Stomach (tissue), 8 donors: ENCODE measurements at regions not wholly inside any gene's neighbourhood (a gene's known extent, or its start where the extent isn't known, plus 50 kb on each side); places are given as distances from the start of the nearest gene placed in this dataset.
"Not testable (repeated sequence)": the region's sequence is repeated elsewhere in the genome, so short reads cannot be mapped to it uniquely, and the experiment has no call there.

Source experiments
- DNase-seq, 2 donors: peaks; one replicate each; pipeline versions ENCODE4 v3.0.0 to v3.0.0-alpha.2; 2013 to 2019
- H3K27ac ChIP-seq, 5 donors: fragments of 200-600 bp in 4 of 5; sonication (generic) in 4 of 5; one replicate each; pipeline ENCODE4 v1.5.1; 2013 to 2019; ENCODE audit warnings: mild to moderate bottlenecking in 1 of 5, moderate library complexity in 1 of 5
- H3K27me3 ChIP-seq, 3 donors: fragments of 200-600 bp; sonication (generic); one replicate each; pipeline ENCODE4 v1.5.1; 2017 to 2019; ENCODE audit warnings: mixed run types in 1 of 3
- H3K36me3 ChIP-seq, 4 donors: fragments of 200-600 bp; sonication (generic); 1 replicate in 3 of 4; 2 replicates in 1 of 4; pipeline ENCODE4 v1.5.1; 2016 to 2019
- H3K4me1 ChIP-seq, 4 donors: fragments of 200-600 bp; sonication (generic); one replicate each; pipeline ENCODE4 v1.5.1; 2016 to 2019
- H3K4me3 ChIP-seq, 4 donors: fragments of 200-600 bp; sonication (generic) in 3 of 4; one replicate each; pipeline ENCODE4 v1.5.1; 2016 to 2019; ENCODE audit warnings: mild to moderate bottlenecking in 1 of 4
- H3K9me3 ChIP-seq, 4 donors: fragments of 200-600 bp; sonication (generic); one replicate each; pipeline ENCODE4 v1.5.1; 2016 to 2019
- CTCF ChIP-seq, 7 experiments: fragments of 450-650 bp in 4 of 7; fragments of 200-600 bp in 3 of 7; sonication (generic) in 3 of 7; IDR thresholded peaks; one replicate each; pipeline ENCODE4 v1.5.1; 2016 to 2019; ENCODE audit warnings: antibody characterized with exemption in 7 of 7, control low read depth in 2 of 7, mild to moderate bottlenecking in 1 of 7
- EP300 ChIP-seq: sonication (generic); formaldehyde crosslinking; IDR thresholded peaks from one replicate; pipeline ENCODE4 v1.6.1; 2017; ENCODE audit warnings: antibody characterized with exemption
- POLR2A ChIP-seq, 4 donors: fragments of 450-650 bp; IDR thresholded peaks; one replicate each; pipeline ENCODE4 v1.6.1; 2016; ENCODE audit warnings: antibody characterized with exemption in 4 of 4, control low read depth in 2 of 4, mild to moderate bottlenecking in 1 of 4, moderate library complexity in 1 of 4
- POLR2AphosphoS5 ChIP-seq, 3 donors: sonication (generic); formaldehyde crosslinking; IDR thresholded peaks; one replicate each; pipeline ENCODE4 v1.6.1; 2016; ENCODE audit warnings: antibody characterized with exemption in 3 of 3
- WGBS, 5 donors: extraction: QIAGEN DNeasy Blood & Tissue Kit in 3 of 5; methylation state at CpG; one replicate each; pipeline versions ENCODE4 v1.1.5 to v1.1.7; 2013 to 2018; 5-methylcytosine and 5-hydroxymethylcytosine counted together
- intact Hi-C: fragments of 100-400 bp; cut with DNase I; formaldehyde crosslinking; loops from one replicate; pipeline ENCODE4 v1.15.1; 2023; ENCODE audit warnings: low total_unique reads
- donor health status: healthy with polysubstance abuse.
- donor health status: Bipolar disorder and iron deficiency.
- donor health status: healthy.

GRCh38 chr16:29192329-29193247 lies 207.7 kb downstream of the LAT start:
- WGBS, 5 donors, result 86 to 91% (median 90%) methylated on average over 12 to 17 of the region's 17 CpGs
- DNase-seq, result no peak
- Histone ChIP-seq H3K27ac (no peak overlapping the region), H3K9me3 (no peaks in the 10 kb centered on the region), H3K27me3 (no peaks in the 10 kb centered on the region), H3K36me3 (no peaks in the 10 kb centered on the region), H3K4me1 (no peaks in the 10 kb centered on the region), H3K4me3 (no peak overlapping the region)
- intact Hi-C loops, result no loop called here
- TF ChIP-seq POLR2A (IDR thresholded peaks at IDR 0.05) (no peak), CTCF (IDR thresholded peaks at IDR 0.05) (no peak), EP300 (no peak), POLR2AphosphoS5 (IDR thresholded peaks at IDR 0.05) (no peak)

GRCh38 chr16:29191636-29192180 lies 206.9 kb downstream of the LAT start:
- H3K27me3 ChIP-seq, H3K27ac ChIP-seq, intact Hi-C loops, H3K36me3 ChIP-seq, DNase-seq, H3K4me1 ChIP-seq, H3K4me3 ChIP-seq, H3K9me3 ChIP-seq: not testable (repeated sequence)
- 90 to 96% (median 95%) methylated on average over 8 to 12 of the region's 12 CpGs for WGBS, 5 donors

GRCh38 chr16:29190553-29191431 lies 205.9 kb downstream of the LAT start:
- H3K4me3 ChIP-seq, result not testable (repeated sequence)
- 80 to 96% (median 84%) methylated on average over 4 to 18 of the region's 19 CpGs for whole genome bisulfite sequencing, 5 donors

GRCh38 chr16:29188806-29189205 lies 204.0 kb downstream of the LAT start:
- H3K27ac ChIP-seq, H3K9me3 ChIP-seq, H3K4me1 ChIP-seq, DNase-seq, H3K27me3 ChIP-seq, intact Hi-C loops, H3K4me3 ChIP-seq, H3K36me3 ChIP-seq: not testable (repeated sequence)
- WGBS, 5 donors, result 79 to 91% (median 89%) methylated on average over 7 to 9 of the region's 9 CpGs

More at GRCh38 chr16:29190553-29191431, 205.9 kb downstream of the LAT start:
- DNase-seq, H3K27me3 ChIP-seq, H3K36me3 ChIP-seq, H3K9me3 ChIP-seq, H3K27ac ChIP-seq, H3K4me1 ChIP-seq, intact Hi-C loops: not testable (repeated sequence)

GRCh38 chr16:29186306-29187220 lies 201.7 kb downstream of the LAT start:
- H3K4me1 ChIP-seq, H3K4me3 ChIP-seq, H3K27me3 ChIP-seq, intact Hi-C loops, H3K9me3 ChIP-seq, H3K36me3 ChIP-seq, DNase-seq, H3K27ac ChIP-seq: not testable (repeated sequence)
- WGBS, 5 donors, result 83 to 93% (median 89%) methylated on average over 26 to 35 of the region's 35 CpGs

- DNase-seq, H3K4me1 ChIP-seq, intact Hi-C loops, H3K4me3 ChIP-seq, H3K27me3 ChIP-seq, H3K27ac ChIP-seq, H3K9me3 ChIP-seq, H3K36me3 ChIP-seq: not testable (repeated sequence)
- 81 to 97% (median 94%) methylated on average over 9 of the region's 9 CpGs for whole genome bisulfite sequencing, 5 donors
Measured at GRCh38 chr16:29185872-29186271, 201.0 kb downstream of the LAT start.
